Effector memory CD4-positive, alpha-beta T cell (primary cell): ENCODE measurements at regions not wholly inside any gene's neighbourhood (a gene's known extent, or its start where the extent isn't known, plus 50 kb on each side); places are given as distances from the start of the nearest gene placed in this dataset.

ENCODE experiments used
- DNase-seq, 3 donors: peaks; one replicate each; pipeline ENCODE4 v3.0.0-alpha.2; 2020
- H3K27ac ChIP-seq: 2 replicates; pipeline ENCODE4 v1.7.0; 2013; ENCODE audit warnings: mild to moderate bottlenecking, low read length, moderate library complexity; ENCODE audit not compliant: insufficient read depth, poor library complexity, severe bottlenecking
- H3K27me3 ChIP-seq: replicated peaks from 2 replicates; pipeline ENCODE4 v1.7.0; 2013; ENCODE audit warnings: mild to moderate bottlenecking, low read length; ENCODE audit not compliant: insufficient read depth, control insufficient read depth, poor library complexity, severe bottlenecking
- H3K36me3 ChIP-seq: 2 replicates; pipeline ENCODE4 v1.7.0; 2013; ENCODE audit warnings: mild to moderate bottlenecking, low read length, moderate library complexity; ENCODE audit not compliant: control insufficient read depth, insufficient read depth
- H3K4me1 ChIP-seq: 2 replicates; pipeline ENCODE4 v1.7.0; 2013; ENCODE audit warnings: low read length, mild to moderate bottlenecking; ENCODE audit not compliant: control insufficient read depth, insufficient read depth, poor library complexity, severe bottlenecking
- H3K4me3 ChIP-seq: 2 replicates; pipeline ENCODE4 v1.7.0; 2013; ENCODE audit warnings: low read length, low read depth, mild to moderate bottlenecking; ENCODE audit not compliant: insufficient read depth, poor library complexity, severe bottlenecking
- H3K9me3 ChIP-seq: 2 replicates; pipeline ENCODE4 v1.7.0; 2013; ENCODE audit warnings: mild to moderate bottlenecking, low read length, moderate library complexity; ENCODE audit not compliant: control insufficient read depth

GRCh38 chr9:106602344-106602743 is 260.6 kb upstream of the ZNF462 start:
- Histone ChIP-seq H3K27me3 (no peaks in the 10 kb centered on the region), H3K4me1 (no peaks in the 10 kb centered on the region), H3K36me3 (no peaks in the 10 kb centered on the region), H3K4me3 (no peak overlapping the region), H3K27ac (no peak overlapping the region), H3K9me3 (no peaks in the 10 kb centered on the region)
- DNase-seq = no peak

- Histone ChIP-seq H3K4me3 (no peak overlapping the region), H3K36me3 (no peaks in the 10 kb centered on the region), H3K4me1 (no peaks in the 10 kb centered on the region), H3K27me3 (no peaks in the 10 kb centered on the region), H3K9me3 (no peaks in the 10 kb centered on the region), H3K27ac (no peak overlapping the region)
- DNase-seq = no peak
Observed at GRCh38 chr9:106613250-106613737, 249.7 kb upstream of the ZNF462 start.

- Histone ChIP-seq H3K36me3 (no peaks in the 10 kb centered on the region), H3K4me3 (no peak overlapping the region), H3K27me3 (no peaks in the 10 kb centered on the region), H3K9me3 (no peaks in the 10 kb centered on the region), H3K4me1 (no peaks in the 10 kb centered on the region), H3K27ac (no peak overlapping the region)
- DNase-seq = no peak
Observed at GRCh38 chr9:106615118-106615889, 247.7 kb upstream of the ZNF462 start.

GRCh38 chr9:106616026-106616425 is 246.9 kb upstream of the ZNF462 start:
- H3K4me3 ChIP-seq = no peak overlapping the region
- no peak overlapping the region for H3K27ac ChIP-seq
- DNase-seq = no peak
- H3K9me3 ChIP-seq = no peaks in the 10 kb centered on the region
- no peaks in the 10 kb centered on the region for H3K4me1 ChIP-seq
- no peaks in the 10 kb centered on the region for H3K36me3 ChIP-seq
- no peaks in the 10 kb centered on the region for H3K27me3 ChIP-seq

- no peaks in the 10 kb centered on the region for H3K9me3 ChIP-seq
- no peak overlapping the region for H3K4me3 ChIP-seq
- no peaks in the 10 kb centered on the region for H3K4me1 ChIP-seq
- no peaks in the 10 kb centered on the region for H3K36me3 ChIP-seq
- no peak overlapping the region for H3K27ac ChIP-seq
- DNase-seq = no peak
- no peaks in the 10 kb centered on the region for H3K27me3 ChIP-seq
Observed at GRCh38 chr9:106616851-106617345, 246.1 kb upstream of the ZNF462 start.

GRCh38 chr9:106619211-106619610 is 243.8 kb upstream of the ZNF462 start:
- DNase-seq = no peak
- Histone ChIP-seq H3K27me3 (no peaks in the 10 kb centered on the region), H3K4me3 (no peak overlapping the region), H3K9me3 (no peaks in the 10 kb centered on the region), H3K36me3 (no peaks in the 10 kb centered on the region), H3K27ac (no peak overlapping the region), H3K4me1 (no peaks in the 10 kb centered on the region)

- Histone ChIP-seq H3K4me3 (no peak overlapping the region), H3K27ac (no peak overlapping the region), H3K27me3 (no peaks in the 10 kb centered on the region), H3K36me3 (no peaks in the 10 kb centered on the region), H3K9me3 (no peaks in the 10 kb centered on the region), H3K4me1 (no peaks in the 10 kb centered on the region)
- no peak for DNase-seq
Observed at GRCh38 chr9:106620081-106620480, 242.9 kb upstream of the ZNF462 start.

GRCh38 chr9:106620866-106621265 is 242.1 kb upstream of the ZNF462 start:
- Histone ChIP-seq H3K4me1 (no peaks in the 10 kb centered on the region), H3K27ac (no peak overlapping the region), H3K27me3 (no peaks in the 10 kb centered on the region), H3K9me3 (no peaks in the 10 kb centered on the region), H3K36me3 (no peaks in the 10 kb centered on the region), H3K4me3 (no peak overlapping the region)
- no peak for DNase-seq

GRCh38 chr9:106621313-106622163 is 241.4 kb upstream of the ZNF462 start:
- no peak overlapping the region for H3K4me3 ChIP-seq
- no peaks in the 10 kb centered on the region for H3K4me1 ChIP-seq
- no peaks in the 10 kb centered on the region for H3K27me3 ChIP-seq
- H3K36me3 ChIP-seq = no peaks in the 10 kb centered on the region
- no peak for DNase-seq
- no peaks in the 10 kb centered on the region for H3K9me3 ChIP-seq
- H3K27ac ChIP-seq = no peak overlapping the region

GRCh38 chr9:106622164-106622487 is 240.8 kb upstream of the ZNF462 start:
- no peaks in the 10 kb centered on the region for H3K36me3 ChIP-seq
- no peak for DNase-seq
- no peak overlapping the region for H3K4me3 ChIP-seq

More at GRCh38 chr9:106622164-106622487, 240.8 kb upstream of the ZNF462 start:
- Histone ChIP-seq H3K27me3 (no peaks in the 10 kb centered on the region), H3K27ac (no peak overlapping the region), H3K9me3 (no peaks in the 10 kb centered on the region), H3K4me1 (no peaks in the 10 kb centered on the region)
